ENCODE measurements at regions not wholly inside any gene's neighbourhood (a gene's known extent, or its start where the extent isn't known, plus 50 kb on each side); places are given as distances from the start of the nearest gene placed in this dataset.

DNA sequence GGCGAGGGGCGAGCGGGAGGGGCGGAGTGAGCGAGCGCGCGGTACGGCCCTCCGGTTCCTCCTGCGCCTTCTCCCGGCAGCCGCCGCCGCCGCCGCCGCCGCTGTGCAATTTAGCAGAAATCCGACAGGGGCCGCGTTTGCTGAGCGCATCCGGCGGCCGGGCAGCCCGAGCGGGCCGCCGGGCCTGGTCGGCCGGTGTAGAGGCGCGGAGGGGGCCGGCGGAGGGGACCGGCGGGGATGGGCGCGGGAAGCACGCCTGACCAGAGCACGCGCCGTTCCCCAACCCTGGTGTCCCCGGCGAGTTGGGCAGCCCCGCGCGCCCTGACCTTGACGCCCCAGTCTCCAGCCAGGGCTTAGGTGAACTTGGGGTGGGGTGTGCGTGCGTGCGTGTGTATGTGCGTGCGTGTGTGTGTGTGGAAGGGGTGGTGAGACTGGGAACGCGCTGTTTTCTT, 144.5 kb upstream of the ZNF536 start (continued):
- TF ChIP-seq, protein P1, sequence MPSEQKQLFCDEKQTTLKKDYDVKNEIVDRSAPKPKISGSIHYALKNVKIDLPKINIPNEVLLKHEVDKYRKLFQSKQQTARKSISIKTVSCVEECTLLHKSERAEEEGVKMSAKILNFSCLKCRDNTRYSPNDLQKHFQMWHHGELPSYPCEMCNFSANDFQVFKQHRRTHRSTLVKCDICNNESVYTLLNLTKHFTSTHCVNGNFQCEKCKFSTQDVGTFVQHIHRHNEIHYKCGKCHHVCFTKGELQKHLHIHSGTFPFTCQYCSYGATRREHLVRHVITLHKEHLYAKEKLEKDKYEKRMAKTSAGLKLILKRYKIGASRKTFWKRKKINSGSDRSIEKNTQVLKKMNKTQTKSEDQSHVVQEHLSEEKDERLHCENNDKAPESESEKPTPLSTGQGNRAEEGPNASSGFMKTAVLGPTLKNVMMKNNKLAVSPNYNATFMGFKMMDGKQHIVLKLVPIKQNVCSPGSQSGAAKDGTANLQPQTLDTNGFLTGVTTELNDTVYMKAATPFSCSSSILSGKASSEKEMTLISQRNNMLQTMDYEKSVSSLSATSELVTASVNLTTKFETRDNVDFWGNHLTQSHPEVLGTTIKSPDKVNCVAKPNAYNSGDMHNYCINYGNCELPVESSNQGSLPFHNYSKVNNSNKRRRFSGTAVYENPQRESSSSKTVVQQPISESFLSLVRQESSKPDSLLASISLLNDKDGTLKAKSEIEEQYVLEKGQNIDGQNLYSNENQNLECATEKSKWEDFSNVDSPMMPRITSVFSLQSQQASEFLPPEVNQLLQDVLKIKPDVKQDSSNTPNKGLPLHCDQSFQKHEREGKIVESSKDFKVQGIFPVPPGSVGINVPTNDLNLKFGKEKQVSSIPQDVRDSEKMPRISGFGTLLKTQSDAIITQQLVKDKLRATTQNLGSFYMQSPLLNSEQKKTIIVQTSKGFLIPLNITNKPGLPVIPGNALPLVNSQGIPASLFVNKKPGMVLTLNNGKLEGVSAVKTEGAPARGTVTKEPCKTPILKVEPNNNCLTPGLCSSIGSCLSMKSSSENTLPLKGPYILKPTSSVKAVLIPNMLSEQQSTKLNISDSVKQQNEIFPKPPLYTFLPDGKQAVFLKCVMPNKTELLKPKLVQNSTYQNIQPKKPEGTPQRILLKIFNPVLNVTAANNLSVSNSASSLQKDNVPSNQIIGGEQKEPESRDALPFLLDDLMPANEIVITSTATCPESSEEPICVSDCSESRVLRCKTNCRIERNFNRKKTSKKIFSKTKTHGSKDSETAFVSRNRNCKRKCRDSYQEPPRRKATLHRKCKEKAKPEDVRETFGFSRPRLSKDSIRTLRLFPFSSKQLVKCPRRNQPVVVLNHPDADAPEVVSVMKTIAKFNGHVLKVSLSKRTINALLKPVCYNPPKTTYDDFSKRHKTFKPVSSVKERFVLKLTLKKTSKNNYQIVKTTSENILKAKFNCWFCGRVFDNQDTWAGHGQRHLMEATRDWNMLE (tag by site-specific recombination; conservative IDR thresholded peaks at IDR 0.05; ENCODE audit: low read depth) = no peak
- TF ChIP-seq ZNF366 (tag by site-specific recombination; conservative IDR thresholded peaks at IDR 0.05) (no peak), GLIS2 (tag by site-specific recombination; IDR thresholded peaks at IDR 0.05) (no peak), ZNF324 (tag by site-specific recombination; IDR thresholded peaks at IDR 0.05) (no peak), ZNF121 (tag by site-specific recombination; IDR thresholded peaks at IDR 0.05) (no peak), ZNF335 (tag by site-specific recombination; conservative IDR thresholded peaks at IDR 0.05) (peak; percentile 93), ZFP69B (tag by site-specific recombination; IDR thresholded peaks at IDR 0.05) (no peak), KLF16 (tag by site-specific recombination; IDR thresholded peaks at IDR 0.05) (0 out of 2 replicates have a peak, but pooled peaks have one; percentile 14), KLF1 (tag by site-specific recombination; IDR thresholded peaks at IDR 0.05) (peak; percentile 28; the same call in 1 of the 2 replicates), WT1 (tag by site-specific recombination; IDR thresholded peaks at IDR 0.05) (no peak), SP2 (tag by site-specific recombination; IDR thresholded peaks at IDR 0.05) (no peak), ZNF529 (tag by site-specific recombination; IDR thresholded peaks at IDR 0.05; ENCODE audit: insufficient replicate concordance) (no peak)
- TF ChIP-seq, protein P2, sequence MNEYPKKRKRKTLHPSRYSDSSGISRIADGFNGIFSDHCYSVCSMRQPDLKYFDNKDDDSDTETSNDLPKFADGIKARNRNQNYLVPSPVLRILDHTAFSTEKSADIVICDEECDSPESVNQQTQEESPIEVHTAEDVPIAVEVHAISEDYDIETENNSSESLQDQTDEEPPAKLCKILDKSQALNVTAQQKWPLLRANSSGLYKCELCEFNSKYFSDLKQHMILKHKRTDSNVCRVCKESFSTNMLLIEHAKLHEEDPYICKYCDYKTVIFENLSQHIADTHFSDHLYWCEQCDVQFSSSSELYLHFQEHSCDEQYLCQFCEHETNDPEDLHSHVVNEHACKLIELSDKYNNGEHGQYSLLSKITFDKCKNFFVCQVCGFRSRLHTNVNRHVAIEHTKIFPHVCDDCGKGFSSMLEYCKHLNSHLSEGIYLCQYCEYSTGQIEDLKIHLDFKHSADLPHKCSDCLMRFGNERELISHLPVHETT (tag by site-specific recombination; IDR thresholded peaks at IDR 0.05) = no peak

DNA sequence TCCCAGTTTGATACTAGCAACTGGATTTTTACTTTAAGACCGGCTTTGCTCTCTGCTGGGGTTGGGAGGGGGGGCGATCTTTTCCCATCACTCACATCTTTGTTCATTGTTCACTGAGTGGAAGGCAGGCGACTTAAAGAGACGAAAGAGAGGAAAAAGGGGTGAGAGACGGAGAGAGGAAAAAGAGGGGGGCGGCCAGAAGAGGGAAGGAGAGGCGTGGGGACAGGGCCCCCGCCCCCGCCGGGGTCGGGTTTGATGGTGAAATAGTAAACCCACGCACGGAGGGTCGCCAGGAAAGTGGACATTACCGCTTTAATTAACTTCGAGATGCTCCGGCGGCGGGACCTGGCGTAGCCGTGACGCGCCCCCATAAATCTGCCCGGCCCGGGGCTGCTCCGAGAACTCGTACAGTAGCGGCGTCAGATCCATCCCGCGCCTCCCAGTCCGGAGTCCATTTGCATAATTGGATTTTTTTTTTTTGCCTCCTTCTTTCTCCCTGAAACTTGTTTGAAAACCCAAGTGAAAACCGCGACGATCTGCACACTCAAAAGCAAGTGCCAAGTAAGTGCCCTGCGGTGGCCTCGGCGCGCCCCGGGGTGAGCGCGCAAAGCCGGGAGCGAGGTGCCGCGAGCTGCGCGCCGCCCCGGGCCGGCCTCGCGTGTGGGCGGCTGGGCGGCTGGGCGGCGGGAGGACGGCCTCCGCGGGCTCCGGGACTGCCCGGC, 143.9 kb upstream of the ZNF536 start:
- CTCF ChIA-PET = interaction anchor here (0.8 to 1.4 kb wide), 4 partner anchors 10 to 420 kb away, joined by 4 to 10 read pairs (median 5); no protein-coding TSS in a partner anchor
- peaks cover 46% of the 10 kb centered on the region for H3K4me1 ChIP-seq (ENCODE audit: control insufficient read depth, insufficient read depth, low read length)
- H3K36me3 ChIP-seq (ENCODE audit: control insufficient read depth in 2 of 2, insufficient read depth in 1 of 2, low read length in 2 of 2) = no peaks in the 10 kb centered on the region
- H3K9me3 ChIP-seq (ENCODE audit: control insufficient read depth, insufficient read depth, low read depth, low read length) = no peaks in the 10 kb centered on the region
- peak overlapping the region; percentile 84; the same call in 1 of the 2 replicates for H3K27ac ChIP-seq (ENCODE audit: extremely low read depth, low read depth, low read length)
- POLR2A ChIA-PET = interaction anchor here (0.5 to 1.1 kb wide), 3 partner anchors 9 to 435 kb away, joined by 3 to 5 read pairs (median 5); no protein-coding TSS in a partner anchor
- H3K4me3 ChIP-seq (ENCODE audit: low read depth, low read length) = peak overlapping the region; percentile 64
- no peak for TF ChIP-seq ZNF404 (tag by site-specific recombination; IDR thresholded peaks at IDR 0.05)
- TF ChIP-seq, protein P3, sequence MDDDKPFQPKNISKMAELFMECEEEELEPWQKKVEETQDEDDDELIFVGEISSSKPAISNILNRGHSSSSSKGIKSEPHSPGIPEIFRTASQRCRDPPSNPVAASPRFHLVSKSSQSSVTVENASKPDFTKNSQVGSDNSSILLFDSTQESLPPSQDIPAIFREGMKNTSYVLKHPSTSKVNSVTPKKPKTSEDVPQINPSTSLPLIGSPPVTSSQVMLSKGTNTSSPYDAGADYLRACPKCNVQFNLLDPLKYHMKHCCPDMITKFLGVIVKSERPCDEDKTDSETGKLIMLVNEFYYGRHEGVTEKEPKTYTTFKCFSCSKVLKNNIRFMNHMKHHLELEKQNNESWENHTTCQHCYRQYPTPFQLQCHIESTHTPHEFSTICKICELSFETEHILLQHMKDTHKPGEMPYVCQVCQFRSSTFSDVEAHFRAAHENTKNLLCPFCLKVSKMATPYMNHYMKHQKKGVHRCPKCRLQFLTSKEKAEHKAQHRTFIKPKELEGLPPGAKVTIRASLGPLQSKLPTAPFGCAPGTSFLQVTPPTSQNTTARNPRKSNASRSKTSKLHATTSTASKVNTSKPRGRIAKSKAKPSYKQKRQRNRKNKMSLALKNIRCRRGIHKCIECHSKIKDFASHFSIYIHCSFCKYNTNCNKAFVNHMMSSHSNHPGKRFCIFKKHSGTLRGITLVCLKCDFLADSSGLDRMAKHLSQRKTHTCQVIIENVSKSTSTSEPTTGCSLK (tag by site-specific recombination; IDR thresholded peaks at IDR 0.05) = no peak
- no peak for TF ChIP-seq ZNF114 (tag by site-specific recombination; IDR thresholded peaks at IDR 0.05)
- no peak for TF ChIP-seq ZNF544 (tag by site-specific recombination; IDR thresholded peaks at IDR 0.05)
- TF ChIP-seq, protein P4, sequence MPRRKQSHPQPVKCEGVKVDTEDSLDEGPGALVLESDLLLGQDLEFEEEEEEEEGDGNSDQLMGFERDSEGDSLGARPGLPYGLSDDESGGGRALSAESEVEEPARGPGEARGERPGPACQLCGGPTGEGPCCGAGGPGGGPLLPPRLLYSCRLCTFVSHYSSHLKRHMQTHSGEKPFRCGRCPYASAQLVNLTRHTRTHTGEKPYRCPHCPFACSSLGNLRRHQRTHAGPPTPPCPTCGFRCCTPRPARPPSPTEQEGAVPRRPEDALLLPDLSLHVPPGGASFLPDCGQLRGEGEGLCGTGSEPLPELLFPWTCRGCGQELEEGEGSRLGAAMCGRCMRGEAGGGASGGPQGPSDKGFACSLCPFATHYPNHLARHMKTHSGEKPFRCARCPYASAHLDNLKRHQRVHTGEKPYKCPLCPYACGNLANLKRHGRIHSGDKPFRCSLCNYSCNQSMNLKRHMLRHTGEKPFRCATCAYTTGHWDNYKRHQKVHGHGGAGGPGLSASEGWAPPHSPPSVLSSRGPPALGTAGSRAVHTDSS (tag by site-specific recombination; IDR thresholded peaks at IDR 0.05) = no peak
- TF ChIP-seq ZNF600 (tag by site-specific recombination; IDR thresholded peaks at IDR 0.05) = peak; percentile 35; the same call in 1 of the 2 replicates
- TF ChIP-seq KLF1 (tag by site-specific recombination; IDR thresholded peaks at IDR 0.05) = no peak
- TF ChIP-seq ZNF670 (tag by site-specific recombination; IDR thresholded peaks at IDR 0.05; ENCODE audit: low read depth) = no peak
- TF ChIP-seq FEZF1 (tag by site-specific recombination; IDR thresholded peaks at IDR 0.05) = no peak
- TF ChIP-seq ZNF48 (tag by site-specific recombination; IDR thresholded peaks at IDR 0.05) = no peak
- TF ChIP-seq HOXA7 (CRISPR knock-in tag; IDR thresholded peaks at IDR 0.05; ENCODE audit: borderline replicate concordance) = no peak
- no peak for TF ChIP-seq ZNF239 (tag by site-specific recombination; IDR thresholded peaks at IDR 0.05)
- TF ChIP-seq, protein P5, sequence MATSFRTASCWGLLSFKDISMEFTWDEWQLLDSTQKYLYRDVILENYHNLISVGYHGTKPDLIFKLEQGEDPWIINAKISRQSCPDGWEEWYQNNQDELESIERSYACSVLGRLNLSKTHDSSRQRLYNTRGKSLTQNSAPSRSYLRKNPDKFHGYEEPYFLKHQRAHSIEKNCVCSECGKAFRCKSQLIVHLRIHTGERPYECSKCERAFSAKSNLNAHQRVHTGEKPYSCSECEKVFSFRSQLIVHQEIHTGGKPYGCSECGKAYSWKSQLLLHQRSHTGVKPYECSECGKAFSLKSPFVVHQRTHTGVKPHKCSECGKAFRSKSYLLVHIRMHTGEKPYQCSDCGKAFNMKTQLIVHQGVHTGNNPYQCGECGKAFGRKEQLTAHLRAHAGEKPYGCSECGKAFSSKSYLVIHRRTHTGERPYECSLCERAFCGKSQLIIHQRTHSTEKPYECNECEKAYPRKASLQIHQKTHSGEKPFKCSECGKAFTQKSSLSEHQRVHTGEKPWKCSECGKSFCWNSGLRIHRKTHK (tag by site-specific recombination; IDR thresholded peaks at IDR 0.05) = no peak
